ENCODE measurements at regions not wholly inside any gene's neighbourhood (a gene's known extent, or its start where the extent isn't known, plus 50 kb on each side); places are given as distances from the start of the nearest gene placed in this dataset.

GRCh38 chr17:5794385-5794784, 210.1 kb upstream of the NLRP1 start:
- WGBS, 2 donors = 91 to 92% methylated on average over 7 of the region's 7 CpGs
- H3K9ac ChIP-seq (ENCODE audit: insufficient read depth in 1 of 2, low read length in 2 of 2) = no peak overlapping the region
- peaks cover 0 to 9% (median 1%) of the 10 kb centered on the region in 4 donors for H3K9me3 ChIP-seq (ENCODE audit: control insufficient read depth in 4 of 4, insufficient read depth in 3 of 4, low read length in 3 of 4)
- H3K27ac ChIP-seq (ENCODE audit: low read depth in 1 of 2, low read length in 1 of 2) = no peak overlapping the region
- no peaks in the 10 kb centered on the region for H3K36me3 ChIP-seq (ENCODE audit: control insufficient read depth in 4 of 4, insufficient read depth in 4 of 4, low read length in 4 of 4)
- ATAC-seq (ENCODE audit: insufficient read depth, low FRiP score) (no peak), DNase-seq (no peak)
- H3K4me1 ChIP-seq (ENCODE audit: control insufficient read depth in 5 of 5, insufficient read depth in 5 of 5, low read length in 5 of 5) = peaks cover 0 to under 1% (median 0%) of the 10 kb centered on the region in 5 donors
- TF ChIP-seq CTCF (IDR thresholded peaks at IDR 0.05; ENCODE audit: control extremely low read depth, extremely low read depth) = no peak
- H3K27me3 ChIP-seq (ENCODE audit: control insufficient read depth in 3 of 3, insufficient read depth in 3 of 3, low read length in 2 of 3) = peaks cover 0 to 5% (median 2%) of the 10 kb centered on the region in 3 donors
- H3K4me3 ChIP-seq = no peak overlapping the region

- Histone ChIP-seq H3K27ac (ENCODE audit: low read depth in 1 of 2, low read length in 1 of 2) (no peak overlapping the region), H3K9ac (ENCODE audit: insufficient read depth in 1 of 2, low read length in 2 of 2) (no peak overlapping the region), H3K27me3 (ENCODE audit: control insufficient read depth in 3 of 3, insufficient read depth in 3 of 3, low read length in 2 of 3) (peaks cover 0 to 11% (median 2%) of the 10 kb centered on the region in 3 donors), H3K4me1 (ENCODE audit: control insufficient read depth in 5 of 5, insufficient read depth in 5 of 5, low read length in 5 of 5) (no peaks in the 10 kb centered on the region), H3K4me3 (no peak overlapping the region), H3K36me3 (ENCODE audit: control insufficient read depth in 4 of 4, insufficient read depth in 4 of 4, low read length in 4 of 4) (no peaks in the 10 kb centered on the region), H3K9me3 (ENCODE audit: control insufficient read depth in 4 of 4, insufficient read depth in 3 of 4, low read length in 3 of 4) (peaks cover 0 to 6% (median 1%) of the 10 kb centered on the region in 4 donors)
- WGBS, 2 donors = 78 to 83% methylated on average over 6 of the region's 6 CpGs
- DNase-seq (no peak), ATAC-seq (ENCODE audit: insufficient read depth, low FRiP score) (no peak)
- TF ChIP-seq CTCF (IDR thresholded peaks at IDR 0.05; ENCODE audit: control extremely low read depth, extremely low read depth) = no peak
Measured at GRCh38 chr17:5794881-5795506, 210.7 kb upstream of the NLRP1 start.

DNA sequence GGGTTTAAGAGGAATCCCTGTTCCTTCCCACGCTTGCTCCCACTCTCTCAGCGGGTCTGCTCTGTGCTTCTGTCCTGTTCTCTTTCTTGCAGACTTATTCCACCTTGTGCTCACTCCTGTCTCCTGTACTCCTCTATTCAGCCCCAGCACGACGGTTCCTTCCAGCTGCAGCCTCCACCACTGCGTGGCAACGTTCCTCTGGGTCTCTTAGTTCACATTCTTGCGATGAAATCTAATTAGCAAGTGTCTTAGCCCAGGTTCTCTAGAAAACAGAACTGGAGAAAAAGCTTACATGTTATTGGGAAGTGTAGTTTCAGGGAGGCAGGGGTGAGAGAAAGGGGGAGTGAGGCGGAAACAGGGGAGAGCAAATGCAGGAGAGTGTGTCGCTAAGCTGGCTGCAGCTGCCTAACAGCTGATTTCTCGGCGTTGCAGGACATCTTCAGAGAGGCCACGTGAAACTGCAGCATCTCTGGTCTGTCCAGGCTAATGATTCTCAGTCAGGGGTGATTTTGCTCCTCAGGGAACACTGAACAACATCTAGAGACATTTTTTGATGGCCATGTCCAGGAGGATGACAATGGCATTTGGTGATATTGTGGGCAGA, 213.2 kb upstream of the NLRP1 start:
- Histone ChIP-seq H3K27me3 (ENCODE audit: control insufficient read depth in 3 of 3, insufficient read depth in 3 of 3, low read length in 2 of 3) (peaks cover 0 to 11% (median 2%) of the 10 kb centered on the region in 3 donors), H3K4me3 (no peak overlapping the region), H3K4me1 (ENCODE audit: control insufficient read depth in 5 of 5, insufficient read depth in 5 of 5, low read length in 5 of 5) (peaks cover 0 to 2% (median 0%) of the 10 kb centered on the region in 5 donors), H3K36me3 (ENCODE audit: control insufficient read depth in 4 of 4, insufficient read depth in 4 of 4, low read length in 4 of 4) (no peaks in the 10 kb centered on the region), H3K9ac (ENCODE audit: insufficient read depth in 1 of 2, low read length in 2 of 2) (no peak overlapping the region), H3K27ac (ENCODE audit: low read depth in 1 of 2, low read length in 1 of 2) (no peak overlapping the region), H3K9me3 (ENCODE audit: control insufficient read depth in 4 of 4, insufficient read depth in 3 of 4, low read length in 3 of 4) (peaks cover 0 to 9% (median 1%) of the 10 kb centered on the region in 4 donors)
- DNase-seq (no peak), ATAC-seq (ENCODE audit: insufficient read depth, low FRiP score) (no peak)
- WGBS, 2 donors = 41 to 43% methylated on average over 12 of the region's 12 CpGs
- no peak for TF ChIP-seq CTCF (IDR thresholded peaks at IDR 0.05; ENCODE audit: control extremely low read depth, extremely low read depth)

Measured in lung (tissue), 11 donors.